BLaER1 (cell line): ENCODE measurements at regions not wholly inside any gene's neighbourhood (a gene's known extent, or its start where the extent isn't known, plus 50 kb on each side); places are given as distances from the start of the nearest gene placed in this dataset.

Experiments
- H3K27ac ChIP-seq: shearing (Covaris generic); formaldehyde crosslinking; 2 replicates; pipeline ENCODE4 v1.8.1; 2022
- H3K27me3 ChIP-seq: shearing (Covaris generic); formaldehyde crosslinking; 2 replicates; pipeline ENCODE4 v1.8.1; 2022
- H3K36me3 ChIP-seq: shearing (Covaris generic); formaldehyde crosslinking; 2 replicates; pipeline ENCODE4 v1.8.1; 2022
- H3K4me1 ChIP-seq: shearing (Covaris generic); formaldehyde crosslinking; 2 replicates; pipeline ENCODE4 v1.8.1; 2022
- H3K4me2 ChIP-seq: shearing (Covaris generic); formaldehyde crosslinking; 2 replicates; pipeline ENCODE4 v1.8.1; 2022
- H3K4me3 ChIP-seq: shearing (Covaris generic); formaldehyde crosslinking; 2 replicates; pipeline ENCODE4 v1.8.1; 2022
- H3K9ac ChIP-seq: shearing (Covaris generic); formaldehyde crosslinking; 2 replicates; pipeline ENCODE4 v1.8.1; 2022
- H3K9me3 ChIP-seq: shearing (Covaris generic); formaldehyde crosslinking; 2 replicates; pipeline ENCODE4 v1.8.1; 2022
- H4K20me1 ChIP-seq: shearing (Covaris generic); formaldehyde crosslinking; 2 replicates; pipeline ENCODE4 v1.8.1; 2022
- Cebpa-rat ChIP-seq: shearing (Covaris generic); IDR thresholded peaks from 2 replicates; pipeline ENCODE4 v1.8.1; 2022

GRCh38 chr12:14314801-14315200 is 50.7 kb upstream of the ATF7IP start:
- Histone ChIP-seq H3K27ac (no peak overlapping the region), H3K36me3 (no peaks in the 10 kb centered on the region), H3K4me1 (peaks cover 6% of the 10 kb centered on the region; the same call in 1 of the 2 replicates), H3K4me2 (no peak overlapping the region), H3K27me3 (no peaks in the 10 kb centered on the region), H3K9ac (no peak overlapping the region), H3K9me3 (no peaks in the 10 kb centered on the region), H3K4me3 (no peak overlapping the region), H4K20me1 (no peaks in the 10 kb centered on the region)
- TF ChIP-seq Cebpa-rat, result no peak

GRCh38 chr12:14315501-14315900 is 50.0 kb upstream of the ATF7IP start:
- peaks cover 6% of the 10 kb centered on the region; the same call in 1 of the 2 replicates for H3K4me1 ChIP-seq
- H3K4me2 ChIP-seq, result no peak overlapping the region
- no peaks in the 10 kb centered on the region for H3K36me3 ChIP-seq
- no peak for TF ChIP-seq Cebpa-rat
- no peak overlapping the region for H3K4me3 ChIP-seq
- H4K20me1 ChIP-seq, result no peaks in the 10 kb centered on the region
- H3K9me3 ChIP-seq, result no peaks in the 10 kb centered on the region
- no peak overlapping the region for H3K9ac ChIP-seq
- H3K27me3 ChIP-seq, result no peaks in the 10 kb centered on the region
- H3K27ac ChIP-seq, result no peak overlapping the region
